ENCODE measurements at regions not wholly inside any gene's neighbourhood (a gene's known extent, or its start where the extent isn't known, plus 50 kb on each side); places are given as distances from the start of the nearest gene placed in this dataset.
"Not testable (repeated sequence)": the region's sequence is repeated elsewhere in the genome, so short reads cannot be mapped to it uniquely, and the experiment has no call there.

GRCh38 chrX:1880884-1881817 lies 266.3 kb downstream of the ASMT start:
- DNase-seq (ENCODE audit: low spot score); intact Hi-C loops (cut with DNase I): not testable (repeated sequence)

GRCh38 chrX:1883772-1884171 lies 268.9 kb downstream of the ASMT start:
- no peak for DNase-seq (ENCODE audit: low spot score)
- intact Hi-C loops (cut with DNase I) = no loop called here

- intact Hi-C loops (cut with DNase I) = no loop called here
- DNase-seq (ENCODE audit: low spot score) = no peak
These were observed 269.6 kb downstream of the ASMT start for GRCh38 chrX:1884446-1884845.

- intact Hi-C loops (cut with DNase I) = no loop called here
- no peak for DNase-seq (ENCODE audit: low spot score)
These were observed 270.3 kb downstream of the ASMT start for GRCh38 chrX:1885116-1885515.

- intact Hi-C loops (cut with DNase I); DNase-seq (ENCODE audit: low spot score): not testable (repeated sequence)
These were observed 273.4 kb downstream of the ASMT start for GRCh38 chrX:1888305-1888704.

- intact Hi-C loops (cut with DNase I) = no loop called here
- no peak for DNase-seq (ENCODE audit: low spot score)
These were observed 279.1 kb downstream of the ASMT start for GRCh38 chrX:1894026-1894294.

GRCh38 chrX:1894740-1895139 lies 279.9 kb downstream of the ASMT start:
- intact Hi-C loops (cut with DNase I) = no loop called here
- no peak for DNase-seq (ENCODE audit: low spot score)

GRCh38 chrX:1895583-1895982 lies 280.7 kb downstream of the ASMT start:
- DNase-seq (ENCODE audit: low spot score) = no peak
- intact Hi-C loops (cut with DNase I) = no loop called here

GRCh38 chrX:1899841-1900240 lies 285.0 kb downstream of the ASMT start:
- peak; percentile 20 for DNase-seq (ENCODE audit: low spot score)
- intact Hi-C loops (cut with DNase I) = no loop called here

- intact Hi-C loops (cut with DNase I) = loop anchor here in 1 of 2 donors (1.0 kb wide), 1 partner anchor 21 kb away; no protein-coding TSS in a partner anchor
- no peak for DNase-seq (ENCODE audit: low spot score)
These were observed 288.0 kb downstream of the ASMT start for GRCh38 chrX:1902901-1903235.

GRCh38 chrX:1903236-1903935 lies 288.5 kb downstream of the ASMT start:
- intact Hi-C loops (cut with DNase I) = loop anchor here in 1 of 2 donors (1.0 kb wide), 1 partner anchor 21 kb away; no protein-coding TSS in a partner anchor
- no peak for DNase-seq (ENCODE audit: low spot score)

GRCh38 chrX:1904663-1905218 lies 289.9 kb downstream of the ASMT start:
- intact Hi-C loops (cut with DNase I) = no loop called here
- DNase-seq (ENCODE audit: low spot score) = no peak

GRCh38 chrX:1906028-1906427 lies 291.2 kb downstream of the ASMT start:
- intact Hi-C loops (cut with DNase I) = no loop called here
- peak; percentile 4 for DNase-seq (ENCODE audit: low spot score)

- peak; percentile 62 for DNase-seq (ENCODE audit: low spot score)
- intact Hi-C loops (cut with DNase I) = not testable (repeated sequence)
These were observed 294.1 kb downstream of the ASMT start for GRCh38 chrX:1908996-1909395.

GRCh38 chrX:1909419-1910206 lies 294.8 kb downstream of the ASMT start:
- intact Hi-C loops (cut with DNase I) = no loop called here
- DNase-seq (ENCODE audit: low spot score) = peak; percentile 28

GRCh38 chrX:1910207-1910470 lies 295.3 kb downstream of the ASMT start:
- no peak for DNase-seq (ENCODE audit: low spot score)
- intact Hi-C loops (cut with DNase I) = no loop called here

- no peak for DNase-seq (ENCODE audit: low spot score)
- intact Hi-C loops (cut with DNase I) = no loop called here
These were observed 296.7 kb downstream of the ASMT start for GRCh38 chrX:1911401-1912128.

- no peak for DNase-seq (ENCODE audit: low spot score)
- intact Hi-C loops (cut with DNase I) = no loop called here
These were observed 297.3 kb downstream of the ASMT start for GRCh38 chrX:1912193-1912592.

- no peak for DNase-seq (ENCODE audit: low spot score)
These were observed 299.9 kb downstream of the ASMT start for GRCh38 chrX:1914606-1915365.

More at GRCh38 chrX:1914606-1915365, 299.9 kb downstream of the ASMT start:
- intact Hi-C loops (cut with DNase I) = no loop called here

Measured in posterior vena cava (tissue), 2 donors.